ENCODE measurements at regions not wholly inside any gene's neighbourhood (a gene's known extent, or its start where the extent isn't known, plus 50 kb on each side); places are given as distances from the start of the nearest gene placed in this dataset.

- Mint-ChIP-seq H3K9me3 (peaks cover 10 to 23% (median 13%) of the 10 kb centered on the region in 7 donors), H3K27ac (no peak overlapping the region)
- WGBS (ENCODE audit: insufficient coverage): 100% methylated on average over 1 of the region's 2 CpGs
Observed at GRCh38 chr1:157252473-157252872, 114.3 kb upstream of the ETV3 start.

GRCh38 chr1:157249739-157250138 is 111.5 kb upstream of the ETV3 start:
- Histone ChIP-seq H3K27me3 (ENCODE audit: control insufficient read depth in 2 of 2, insufficient read depth in 2 of 2, low read length in 2 of 2) (peaks cover 10 to 14% of the 10 kb centered on the region in 2 donors), H3K9me3 (replicated peaks in 1 of 2; ENCODE audit: control insufficient read depth in 1 of 2, insufficient read depth in 1 of 2, low read length in 2 of 2) (peaks cover 0 to 7% of the 10 kb centered on the region in 2 donors), H3K27ac (ENCODE audit: low read depth in 1 of 2, low read length in 2 of 2) (no peak overlapping the region), H3K36me3 (replicated peaks in 1 of 2; ENCODE audit: control insufficient read depth in 1 of 2, insufficient read depth in 2 of 2, low read length in 2 of 2) (no peaks in the 10 kb centered on the region), H4K20me1 (ENCODE audit: insufficient read depth, low read length) (no peaks in the 10 kb centered on the region), H3K79me2 (ENCODE audit: insufficient read depth, low read length) (no peaks in the 10 kb centered on the region), H3K4me2 (replicated peaks; ENCODE audit: extremely low read depth, low read length, poor library complexity, severe bottlenecking) (no peak overlapping the region), H3K4me1 (ENCODE audit: control insufficient read depth in 1 of 2, insufficient read depth in 2 of 2, low read length in 2 of 2) (peaks cover 8 to 10% of the 10 kb centered on the region in 2 donors), H2AFZ (ENCODE audit: insufficient read depth, low read depth, low read length, poor library complexity, severe bottlenecking) (no peak overlapping the region), H3K4me3 (replicated peaks in 1 of 3; ENCODE audit: low read depth in 2 of 3, low read length in 3 of 3) (no peak overlapping the region), H3K9ac (ENCODE audit: insufficient read depth, low read length, poor library complexity, severe bottlenecking) (no peak overlapping the region)
- WGBS (ENCODE audit: insufficient coverage): no CpG with 5 or more reads among the region's 1 CpG
- peaks cover 7% of the 10 kb centered on the region for H3K4me1 Mint-ChIP-seq
- no peak for DNase-seq
- no peak overlapping the region for H3K4me3 Mint-ChIP-seq
- peaks cover 7 to 23% (median 9%) of the 10 kb centered on the region in 3 donors for H3K27me3 Mint-ChIP-seq (ENCODE audit: low read depth in 3 of 3)
- H3K36me3 Mint-ChIP-seq: no peaks in the 10 kb centered on the region
- peaks cover 9 to 19% (median 12%) of the 10 kb centered on the region in 7 donors for H3K9me3 Mint-ChIP-seq
- no peak for TF ChIP-seq CTCF (IDR thresholded peaks at IDR 0.05)
- intact Hi-C loops (cut with micrococcal nuclease): no loop called here
- H3K27ac Mint-ChIP-seq: peak overlapping the region in 1 of 7 donors; percentile 37

More at GRCh38 chr1:157252473-157252872, 114.3 kb upstream of the ETV3 start:
- Histone ChIP-seq H3K4me3 (replicated peaks in 1 of 3; ENCODE audit: low read depth in 2 of 3, low read length in 3 of 3) (no peak overlapping the region), H3K4me1 (ENCODE audit: control insufficient read depth in 1 of 2, insufficient read depth in 2 of 2, low read length in 2 of 2) (peaks cover 8 to 10% of the 10 kb centered on the region in 2 donors), H3K36me3 (replicated peaks in 1 of 2; ENCODE audit: control insufficient read depth in 1 of 2, insufficient read depth in 2 of 2, low read length in 2 of 2) (no peaks in the 10 kb centered on the region), H3K9ac (ENCODE audit: insufficient read depth, low read length, poor library complexity, severe bottlenecking) (no peak overlapping the region), H3K27me3 (ENCODE audit: control insufficient read depth in 2 of 2, insufficient read depth in 2 of 2, low read length in 2 of 2) (peaks cover 10 to 12% of the 10 kb centered on the region in 2 donors), H3K27ac (ENCODE audit: low read depth in 1 of 2, low read length in 2 of 2) (no peak overlapping the region), H2AFZ (ENCODE audit: insufficient read depth, low read depth, low read length, poor library complexity, severe bottlenecking) (no peak overlapping the region), H3K9me3 (replicated peaks in 1 of 2; ENCODE audit: control insufficient read depth in 1 of 2, insufficient read depth in 1 of 2, low read length in 2 of 2) (peaks cover 0 to 7% of the 10 kb centered on the region in 2 donors), H3K4me2 (replicated peaks; ENCODE audit: extremely low read depth, low read length, poor library complexity, severe bottlenecking) (no peak overlapping the region), H3K79me2 (ENCODE audit: insufficient read depth, low read length) (no peaks in the 10 kb centered on the region), H4K20me1 (ENCODE audit: insufficient read depth, low read length) (no peaks in the 10 kb centered on the region)
- no peak for TF ChIP-seq CTCF (IDR thresholded peaks at IDR 0.05)
- H3K4me3 Mint-ChIP-seq: no peak overlapping the region
- H3K4me1 Mint-ChIP-seq: peaks cover 7% of the 10 kb centered on the region
- DNase-seq: no peak
- peaks cover 2 to 22% (median 9%) of the 10 kb centered on the region in 3 donors for H3K27me3 Mint-ChIP-seq (ENCODE audit: low read depth in 3 of 3)
- H3K36me3 Mint-ChIP-seq: no peaks in the 10 kb centered on the region
- intact Hi-C loops (cut with micrococcal nuclease): no loop called here

Measured in CD14-positive monocyte (primary cell).